Fibroblast of lung (primary cell): ENCODE measurements at regions not wholly inside any gene's neighbourhood (a gene's known extent, or its start where the extent isn't known, plus 50 kb on each side); places are given as distances from the start of the nearest gene placed in this dataset.
A peak's percentile ranks its signal among the peaks of the same experiment; 100 is the strongest.

Experiments used
- EZH2 ChIP-seq: IDR thresholded peaks from 2 replicates; pipeline ENCODE4 v1.5.1; 2012; ENCODE audit warnings: low read length, control low read depth, mild to moderate bottlenecking; ENCODE audit errors: missing control alignments
- TF ChIP-seq, protein P1 (sequence below), 2 donors: IDR thresholded peaks in 1 of 2; conservative IDR thresholded peaks in 1 of 2; 1 replicate in 1 of 2; 2 replicates in 1 of 2; pipeline ENCODE4 v1.5.1; 2011 to 2012; ENCODE audit warnings: low read length in 2 of 2, control low read depth in 1 of 2, inconsistent platforms in 1 of 2, low read depth in 1 of 2, mild to moderate bottlenecking in 1 of 2

DNA sequence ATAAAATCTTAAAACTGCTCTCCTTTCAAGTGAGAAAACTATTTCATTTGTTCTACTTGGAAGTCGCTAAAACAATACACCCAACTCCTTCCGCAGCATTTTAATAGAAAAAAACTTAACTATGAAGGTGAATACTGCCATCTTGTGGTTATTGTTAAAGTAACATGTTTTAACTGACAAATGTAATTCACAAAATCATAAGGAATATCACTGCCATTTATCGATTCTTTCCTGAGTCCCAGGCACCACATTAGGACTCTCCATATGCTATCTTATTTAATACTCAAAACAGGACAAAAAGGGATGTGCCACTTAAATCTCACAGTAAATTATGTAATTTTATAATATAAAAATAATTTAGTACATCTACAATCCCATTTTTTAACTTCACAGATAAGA lies 130.5 kb upstream of the ITGA1 start:
- TF ChIP-seq, protein P1, sequence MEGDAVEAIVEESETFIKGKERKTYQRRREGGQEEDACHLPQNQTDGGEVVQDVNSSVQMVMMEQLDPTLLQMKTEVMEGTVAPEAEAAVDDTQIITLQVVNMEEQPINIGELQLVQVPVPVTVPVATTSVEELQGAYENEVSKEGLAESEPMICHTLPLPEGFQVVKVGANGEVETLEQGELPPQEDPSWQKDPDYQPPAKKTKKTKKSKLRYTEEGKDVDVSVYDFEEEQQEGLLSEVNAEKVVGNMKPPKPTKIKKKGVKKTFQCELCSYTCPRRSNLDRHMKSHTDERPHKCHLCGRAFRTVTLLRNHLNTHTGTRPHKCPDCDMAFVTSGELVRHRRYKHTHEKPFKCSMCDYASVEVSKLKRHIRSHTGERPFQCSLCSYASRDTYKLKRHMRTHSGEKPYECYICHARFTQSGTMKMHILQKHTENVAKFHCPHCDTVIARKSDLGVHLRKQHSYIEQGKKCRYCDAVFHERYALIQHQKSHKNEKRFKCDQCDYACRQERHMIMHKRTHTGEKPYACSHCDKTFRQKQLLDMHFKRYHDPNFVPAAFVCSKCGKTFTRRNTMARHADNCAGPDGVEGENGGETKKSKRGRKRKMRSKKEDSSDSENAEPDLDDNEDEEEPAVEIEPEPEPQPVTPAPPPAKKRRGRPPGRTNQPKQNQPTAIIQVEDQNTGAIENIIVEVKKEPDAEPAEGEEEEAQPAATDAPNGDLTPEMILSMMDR (conservative IDR thresholded peaks at IDR 0.05 in 1 of 2, IDR thresholded peaks at IDR 0.05 in 1 of 2; ENCODE audit: low read depth in 1 of 2, low read length in 2 of 2), result peak; percentile 15 to 32
- no peak for TF ChIP-seq EZH2
